Limb (tissue), 2 donors: ENCODE measurements at regions not wholly inside any gene's neighbourhood (a gene's known extent, or its start where the extent isn't known, plus 50 kb on each side); places are given as distances from the start of the nearest gene placed in this dataset.

Experiments
- DNase-seq, 2 donors: peaks; one replicate each; pipeline ENCODE4 v3.0.0-alpha.2; 2016; ENCODE audit errors: extremely low spot score in 2 of 2

DNA sequence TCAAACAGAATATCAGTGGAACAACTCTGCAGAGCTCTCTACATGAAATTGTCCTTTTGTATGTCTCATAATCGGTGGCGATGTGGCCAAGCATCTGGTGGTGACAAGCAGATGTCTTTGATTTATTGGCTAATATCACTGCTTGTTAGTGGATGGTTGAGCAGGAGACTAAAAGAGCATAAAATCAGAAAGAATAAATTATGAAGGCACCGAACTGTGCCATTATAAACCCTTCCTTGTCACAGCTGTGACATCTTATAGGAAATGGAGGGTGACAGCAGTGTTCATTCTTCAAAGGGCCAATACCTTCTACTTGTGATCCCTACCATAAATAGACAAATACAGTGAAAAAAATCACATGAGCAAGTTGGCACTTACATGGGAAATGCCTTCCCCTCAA lies 1404.3 kb downstream of the MAT2B start:
- no peak for DNase-seq

DNA sequence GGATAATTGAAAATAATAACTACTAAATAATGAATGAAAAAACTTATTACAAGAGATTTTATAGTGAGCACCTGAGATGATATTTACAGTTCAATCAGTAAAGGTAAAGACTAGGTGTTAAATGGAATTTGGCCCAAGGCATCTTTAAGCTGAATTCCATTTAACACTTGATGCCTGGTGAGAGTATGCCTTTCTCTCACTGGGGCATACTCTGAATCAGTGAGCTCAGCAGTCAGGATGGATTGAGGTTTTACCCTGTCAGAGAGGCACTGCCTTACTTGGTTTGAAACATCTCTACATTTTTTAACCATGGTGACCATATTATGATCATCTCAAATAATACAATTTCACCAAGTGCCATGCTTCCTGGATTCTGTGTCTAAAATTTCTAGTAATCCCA lies 1416.3 kb downstream of the MAT2B start:
- DNase-seq: no peak

DNA sequence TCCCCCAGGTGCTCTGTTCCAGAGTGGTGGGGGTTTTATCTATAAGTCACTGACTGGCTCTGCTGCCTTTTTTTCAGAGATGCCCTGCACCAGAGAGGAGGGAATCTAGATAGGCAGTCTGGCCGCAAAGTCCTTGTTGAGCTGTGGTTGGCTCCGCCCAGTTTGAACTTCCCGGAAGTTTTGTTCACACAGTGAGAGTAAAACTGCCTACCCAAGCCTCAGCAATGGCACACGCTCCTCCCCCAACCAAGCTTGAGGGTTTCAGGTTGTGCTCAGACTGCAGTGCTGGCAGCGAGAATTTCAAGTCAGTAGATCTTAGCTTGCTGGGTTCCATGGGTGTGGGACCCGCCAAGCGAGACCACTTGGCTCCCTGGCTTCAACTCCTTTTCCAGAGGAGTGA lies 1428.6 kb downstream of the MAT2B start:
- DNase-seq: no peak

DNA sequence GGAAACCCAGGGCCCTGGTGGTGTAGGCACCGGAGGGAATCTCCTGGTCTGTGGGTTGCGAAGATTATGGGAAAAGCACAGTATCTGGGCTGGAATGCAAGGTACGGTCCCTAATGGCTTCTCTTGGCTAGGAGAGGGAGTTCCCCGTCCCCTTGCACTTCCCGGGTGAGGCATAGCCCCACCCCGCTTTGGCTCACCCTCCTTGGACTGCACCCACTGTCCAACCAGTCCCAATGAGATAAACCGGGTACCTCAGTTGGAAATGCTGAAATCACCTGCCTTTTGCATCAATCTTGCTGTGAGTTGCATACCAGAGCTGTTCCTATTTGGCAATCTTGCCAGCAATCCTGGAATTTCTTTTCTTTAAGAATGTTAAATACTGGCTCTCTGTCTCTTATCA lies 1429.1 kb downstream of the MAT2B start:
- no peak for DNase-seq

GRCh38 chr5:164941132-164941531 lies 1435.7 kb downstream of the MAT2B start:
- no peak for DNase-seq

- DNase-seq: no peak
Observed at GRCh38 chr5:164950927-164951326, 1445.5 kb downstream of the MAT2B start.

DNA sequence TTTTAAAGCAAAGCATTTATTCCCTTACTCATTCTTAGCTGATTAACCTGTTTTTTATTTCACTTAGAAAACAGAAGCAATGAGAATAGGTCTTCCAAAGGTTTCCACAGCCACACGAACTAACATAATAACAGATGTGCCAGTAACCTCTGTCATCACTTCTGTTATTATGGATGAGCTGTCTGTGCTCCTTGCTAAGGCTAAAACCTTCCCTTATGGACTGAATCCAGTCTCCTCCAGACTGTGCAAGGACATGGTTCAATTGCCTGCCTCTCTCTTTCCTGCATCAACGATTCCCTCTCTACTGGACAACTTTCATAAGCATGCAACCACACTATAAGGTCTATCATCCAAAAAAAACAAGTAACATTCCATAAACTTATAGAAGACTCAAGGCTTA lies 1446.2 kb downstream of the MAT2B start:
- peak in 1 of 2 donors; percentile 19 for DNase-seq

DNA sequence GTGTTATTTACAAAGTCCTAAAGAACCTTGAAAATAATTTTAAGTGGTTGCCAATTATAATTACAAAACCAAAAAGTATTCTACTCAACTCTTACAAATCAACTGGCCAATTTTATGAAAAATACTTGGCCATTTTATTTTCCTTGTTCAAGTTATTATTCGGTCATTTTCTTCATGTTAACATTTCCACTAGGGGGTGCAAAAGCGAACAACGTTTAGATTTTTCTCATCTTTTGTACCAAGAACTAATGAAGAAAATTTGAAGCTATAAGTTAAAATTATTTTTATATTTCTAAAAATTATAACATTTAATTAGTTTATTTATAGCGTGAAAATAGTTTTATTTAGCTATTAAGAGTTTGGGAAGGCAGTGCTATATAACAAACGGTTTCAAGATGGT lies 1453.3 kb downstream of the MAT2B start:
- DNase-seq: no peak

DNA sequence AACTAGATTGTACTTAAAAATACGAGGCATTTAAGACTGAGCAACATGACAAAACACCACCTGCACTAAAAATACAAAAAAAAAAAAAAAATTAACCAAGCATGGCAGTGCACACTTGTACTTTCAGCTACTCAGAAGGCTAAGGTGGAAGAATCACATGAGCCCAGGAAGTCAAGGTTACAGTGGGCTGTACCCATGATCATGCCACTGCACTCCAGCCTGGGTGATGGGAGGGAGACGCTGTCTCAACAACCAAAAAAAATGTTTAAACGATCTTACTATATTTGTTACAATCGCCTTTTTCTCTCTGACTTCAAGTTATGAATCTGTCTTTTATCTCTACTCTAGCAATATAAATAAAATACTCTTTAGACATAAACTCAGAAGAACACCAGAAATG lies 1454.3 kb downstream of the MAT2B start:
- DNase-seq: no peak

- DNase-seq: no peak
Observed at GRCh38 chr5:164962329-164962961, 1457.0 kb downstream of the MAT2B start.

DNA sequence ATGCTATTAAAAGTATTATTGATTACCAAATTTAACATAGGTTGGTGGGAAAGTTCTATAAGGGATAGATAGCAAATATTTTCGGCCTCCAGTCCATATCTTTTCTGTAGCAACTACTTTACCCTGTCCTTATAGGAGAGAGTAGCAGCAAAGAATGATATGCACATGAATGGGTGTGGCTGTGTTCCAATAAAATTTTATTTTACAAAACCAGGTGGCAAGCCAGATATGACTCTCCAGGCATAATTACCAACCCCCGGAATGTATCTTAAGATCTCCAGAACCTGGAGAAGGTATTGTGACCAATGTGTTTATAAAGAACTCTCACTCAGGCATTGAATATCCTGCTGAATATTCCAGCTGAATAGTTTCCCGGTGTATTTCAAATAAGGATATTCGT lies 1461.2 kb downstream of the MAT2B start:
- no peak for DNase-seq

- DNase-seq: no peak
Observed at GRCh38 chr5:164967354-164967753, 1461.9 kb downstream of the MAT2B start.

GRCh38 chr5:164972973-164973372 lies 1467.6 kb downstream of the MAT2B start:
- no peak for DNase-seq

DNA sequence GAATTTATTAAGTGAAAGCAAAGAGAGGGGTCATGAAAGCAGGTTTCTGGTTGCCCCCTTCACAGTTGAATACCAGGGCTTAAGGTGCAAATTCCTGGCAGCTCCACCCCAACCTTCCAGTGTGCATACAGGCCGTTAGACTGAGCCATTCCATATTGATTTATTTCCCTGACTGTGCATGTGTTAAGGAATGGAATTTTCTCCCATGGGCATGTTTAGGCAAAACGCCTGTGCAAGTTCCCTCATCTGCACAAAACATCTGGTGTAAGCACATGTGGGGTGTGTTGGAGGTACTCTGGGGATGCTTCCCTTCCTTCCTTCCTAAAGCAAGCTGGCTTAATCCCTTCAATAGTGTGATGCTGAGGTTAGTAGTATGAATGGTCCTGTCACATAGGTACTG lies 1470.6 kb downstream of the MAT2B start:
- DNase-seq: no peak

DNA sequence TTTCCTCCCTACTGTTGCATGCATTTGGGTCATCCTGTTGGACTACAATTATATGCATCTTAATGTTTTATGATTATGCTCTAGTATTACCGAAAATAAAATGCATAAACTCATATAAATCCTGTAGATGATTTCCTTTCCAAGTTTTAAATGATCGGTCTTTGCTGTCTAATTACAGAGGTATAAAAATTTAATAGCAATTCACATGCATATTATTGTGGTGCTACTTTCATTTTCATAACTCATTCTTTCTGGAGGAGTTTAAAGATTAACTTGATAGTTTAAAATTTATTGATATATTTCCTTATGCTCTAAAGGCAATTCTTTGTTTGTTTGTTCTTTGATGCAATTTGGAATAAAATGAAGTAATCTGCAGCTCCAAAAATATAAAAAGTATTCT lies 1475.1 kb downstream of the MAT2B start:
- no peak for DNase-seq

DNA sequence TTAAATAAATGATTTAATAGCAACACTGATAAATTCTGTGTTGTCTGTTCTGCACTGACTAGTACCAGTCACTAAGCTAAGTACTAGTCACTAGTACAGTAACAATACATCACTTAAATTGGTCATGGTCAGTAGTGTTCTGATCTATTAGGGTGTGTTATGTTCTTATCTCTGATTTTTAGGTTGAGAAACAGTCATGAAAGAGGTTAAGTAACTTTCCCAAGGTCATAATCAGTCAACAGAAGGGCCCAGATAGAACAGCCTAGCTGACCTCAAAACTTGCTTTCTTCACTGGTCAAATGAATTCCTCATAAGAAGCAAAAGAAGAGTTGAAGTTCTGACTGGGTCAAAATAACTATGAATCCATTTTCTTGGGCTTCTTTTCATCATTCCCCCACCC lies 1492.7 kb downstream of the MAT2B start:
- DNase-seq: no peak

GRCh38 chr5:164998590-164998989 lies 1493.2 kb downstream of the MAT2B start:
- DNase-seq: no peak

DNA sequence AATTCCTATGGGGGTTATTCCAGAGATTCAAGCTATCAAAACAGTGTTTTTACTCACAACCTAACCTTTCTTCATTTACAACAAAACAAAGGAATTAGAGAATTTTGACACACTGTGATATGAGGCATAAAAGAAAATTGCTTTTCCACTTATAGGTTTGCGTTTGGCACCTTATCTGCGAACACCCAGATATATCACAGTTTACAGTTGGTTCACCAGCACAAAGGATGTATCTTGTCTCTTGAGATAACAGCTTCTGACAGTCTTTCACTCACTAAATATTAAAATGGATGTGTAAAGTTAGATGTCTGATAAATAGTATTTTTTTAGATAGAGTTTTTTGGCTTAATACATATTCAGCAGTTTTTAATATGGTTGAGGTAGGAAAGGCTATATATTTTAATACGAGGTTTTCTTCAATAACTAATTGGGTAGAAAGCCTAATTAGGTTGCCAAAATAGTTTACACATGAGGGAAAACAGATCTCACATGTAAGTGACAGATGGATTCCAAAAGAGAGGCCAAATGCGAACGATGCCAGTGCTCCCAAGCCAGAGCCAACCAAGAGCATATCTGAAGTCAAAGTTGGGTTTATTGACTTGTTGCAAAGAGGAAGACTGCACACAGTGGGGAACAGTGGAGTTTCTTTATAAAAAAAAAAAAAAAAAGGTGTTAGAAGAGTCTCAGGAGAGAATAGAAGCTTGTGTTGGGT lies 1495.2 kb downstream of the MAT2B start:
- DNase-seq: no peak

GRCh38 chr5:165003283-165003682 lies 1497.9 kb downstream of the MAT2B start:
- no peak for DNase-seq

- DNase-seq: no peak
Observed at GRCh38 chr5:165004175-165004574, 1498.8 kb downstream of the MAT2B start.

DNA sequence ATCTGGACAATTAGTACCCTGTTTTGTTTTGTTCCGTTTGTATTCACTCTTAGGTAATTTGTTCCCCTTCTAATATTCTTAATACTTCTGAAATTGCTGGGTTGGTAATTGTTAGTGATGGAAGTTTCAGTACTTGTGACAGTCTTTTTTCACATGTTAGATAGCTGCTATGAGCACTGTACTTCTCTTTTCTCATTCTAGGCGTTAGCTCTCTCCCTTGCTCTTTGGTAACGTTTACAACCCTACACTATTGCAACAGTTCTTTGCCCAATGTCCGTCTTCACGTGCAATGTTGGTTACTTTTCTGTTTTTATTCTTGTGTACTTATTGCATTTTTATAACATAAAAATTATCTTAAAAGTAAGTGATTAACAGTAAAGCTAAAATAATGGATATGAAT lies 1509.0 kb downstream of the MAT2B start:
- no peak for DNase-seq

DNA sequence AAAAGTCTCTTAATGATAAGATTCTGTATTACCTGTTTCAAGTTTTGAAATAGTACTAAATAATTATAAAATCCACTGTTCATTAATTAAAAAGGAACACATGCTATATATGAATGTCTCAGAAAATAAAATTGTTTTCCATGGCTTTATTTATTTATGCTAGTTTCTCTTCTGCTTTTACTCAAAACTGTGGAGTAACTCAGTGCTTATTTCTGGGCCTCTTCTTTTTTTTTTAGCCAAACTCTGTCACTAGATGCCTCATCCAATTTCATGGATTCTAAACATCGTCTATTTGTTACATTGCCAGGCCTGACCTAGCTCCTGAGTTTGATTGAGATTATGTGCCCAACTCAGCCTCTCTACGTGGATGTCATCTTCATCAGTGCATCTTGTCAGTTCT lies 1509.7 kb downstream of the MAT2B start:
- no peak for DNase-seq

DNA sequence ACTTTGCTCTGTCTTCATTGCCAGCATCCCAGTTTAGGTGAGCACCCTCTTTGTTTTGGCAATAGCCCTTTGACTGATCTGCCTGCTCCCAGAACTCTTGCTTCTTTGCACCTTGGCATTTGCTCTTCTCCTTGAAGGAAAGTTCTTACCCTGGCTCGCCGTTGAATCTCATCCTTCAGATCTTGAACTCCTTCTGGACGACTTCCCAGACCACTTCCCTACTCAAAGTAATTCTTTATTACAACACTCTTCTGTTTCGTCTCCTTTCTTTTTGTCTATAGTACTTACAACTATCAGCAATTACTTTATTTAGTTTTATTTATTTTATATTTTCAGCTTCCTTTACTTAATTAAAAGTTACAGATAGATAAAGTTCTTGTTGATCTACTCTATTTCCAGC lies 1510.1 kb downstream of the MAT2B start:
- no peak for DNase-seq

DNA sequence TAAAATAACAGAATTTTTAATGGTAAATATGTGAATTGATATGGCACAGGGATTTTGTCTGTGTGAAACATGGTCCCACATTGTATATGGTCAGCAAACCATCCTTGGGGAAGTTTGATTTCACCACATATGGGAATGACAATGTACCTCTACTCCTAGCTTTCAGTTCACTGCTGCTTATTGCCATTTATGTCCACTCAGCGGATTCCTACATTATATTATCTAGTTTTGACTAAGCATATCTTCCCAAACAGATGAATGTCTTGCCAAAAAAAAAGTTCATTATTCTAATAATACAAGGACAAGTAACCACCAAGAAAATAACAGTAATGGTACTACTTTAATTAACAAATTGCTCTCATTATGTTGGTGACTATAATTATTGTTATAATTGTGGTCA lies 1521.6 kb downstream of the MAT2B start:
- DNase-seq: no peak
